ENCODE measurements at regions not wholly inside any gene's neighbourhood (a gene's known extent, or its start where the extent isn't known, plus 50 kb on each side); places are given as distances from the start of the nearest gene placed in this dataset.

DNA sequence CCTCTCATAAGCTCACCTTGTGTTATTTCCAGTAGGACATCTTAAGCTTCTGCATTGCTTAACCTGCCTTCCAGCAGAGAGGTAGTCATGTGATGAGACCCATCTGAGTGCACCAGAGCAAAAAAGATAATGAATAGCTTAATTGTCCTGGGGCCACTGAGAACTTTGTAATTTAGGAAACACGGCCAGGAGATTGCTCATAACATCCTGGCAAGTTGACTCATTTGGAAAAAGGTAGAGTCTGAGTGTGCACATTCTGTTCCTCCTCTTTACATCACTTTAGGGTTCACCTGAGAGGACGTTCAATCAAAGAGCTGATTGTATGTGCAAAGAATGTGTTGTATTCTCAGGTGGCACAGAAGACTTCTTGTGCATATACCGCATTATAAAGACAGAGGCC, 830.2 kb upstream of the SOX11 start:
- Histone ChIP-seq H3K27me3 (ENCODE audit: control insufficient read depth in 1 of 2, insufficient read depth in 2 of 2, low read length in 2 of 2) (no peaks in the 10 kb centered on the region), H3K79me2 (ENCODE audit: insufficient read depth, low read length) (no peaks in the 10 kb centered on the region), H3K4me2 (ENCODE audit: low read depth, low read length) (no peak overlapping the region), H3K4me1 (ENCODE audit: insufficient read depth, low read length) (no peaks in the 10 kb centered on the region), H2AFZ (ENCODE audit: low read length) (no peak overlapping the region), H3K27ac (ENCODE audit: extremely low read length, insufficient read depth, low read length) (no peak overlapping the region), H3K9me3 (ENCODE audit: low read length) (peaks cover 88% of the 10 kb centered on the region), H4K20me1 (ENCODE audit: insufficient read depth, low read length) (no peaks in the 10 kb centered on the region), H3K36me3 (replicated peaks in 1 of 2; ENCODE audit: control insufficient read depth in 1 of 2, insufficient read depth in 2 of 2, low read length in 2 of 2) (no peaks in the 10 kb centered on the region), H3K9ac (ENCODE audit: insufficient read depth, low read depth, low read length) (no peak overlapping the region), H3K4me3 (replicated peaks in 1 of 3; ENCODE audit: insufficient read depth in 1 of 3, low read depth in 2 of 3, low read length in 3 of 3) (no peak overlapping the region)
- DNase-seq (ENCODE audit: low spot score) = no peak
- WGBS (ENCODE audit: low lambda C conversion rate) = 21% methylated on average over 3 of the region's 3 CpGs
- intact Hi-C loops (cut with micrococcal nuclease; ENCODE audit: unreplicated experiment) (no loop called here), in situ Hi-C loops (cut with HindIII; ENCODE audit: extremely low pct_ligation_motif_present, low pct_unique_long_range_greater_than_20kb) (no loop called here)
- ATAC-seq = no peak
- no TSS peak for BruUV-seq (replicated peaks)
- POLR2A ChIA-PET = no interaction called here
- no peak for FAIRE-seq
- CTCF ChIA-PET (ENCODE audit: low intra/inter-chr PET ratio, low total read pairs) = no interaction called here
- no peak for TF ChIP-seq SCMH1 (CRISPR knock-in tag; IDR thresholded peaks at IDR 0.05; ENCODE audit: borderline replicate concordance)
- no peak for TF ChIP-seq WIZ (CRISPR knock-in tag; IDR thresholded peaks at IDR 0.05)
- no peak for TF ChIP-seq ZNF749 (CRISPR knock-in tag; IDR thresholded peaks at IDR 0.05; ENCODE audit: borderline replicate concordance)
- TF ChIP-seq ZNF549 (CRISPR knock-in tag; IDR thresholded peaks at IDR 0.05) = no peak
- TF ChIP-seq GABPA (IDR thresholded peaks at IDR 0.05; ENCODE audit: low read depth, low read length) = no peak
- no peak for TF ChIP-seq GABPA (CRISPR knock-in tag; IDR thresholded peaks at IDR 0.05; ENCODE audit: low read depth)
- TF ChIP-seq, protein P1, sequence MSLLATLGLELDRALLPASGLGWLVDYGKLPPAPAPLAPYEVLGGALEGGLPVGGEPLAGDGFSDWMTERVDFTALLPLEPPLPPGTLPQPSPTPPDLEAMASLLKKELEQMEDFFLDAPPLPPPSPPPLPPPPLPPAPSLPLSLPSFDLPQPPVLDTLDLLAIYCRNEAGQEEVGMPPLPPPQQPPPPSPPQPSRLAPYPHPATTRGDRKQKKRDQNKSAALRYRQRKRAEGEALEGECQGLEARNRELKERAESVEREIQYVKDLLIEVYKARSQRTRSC (CRISPR knock-in tag; IDR thresholded peaks at IDR 0.05; ENCODE audit: low read depth) = no peak
- no peak for TF ChIP-seq SMAD3 (CRISPR knock-in tag; IDR thresholded peaks at IDR 0.05)
- TF ChIP-seq SOX6 (IDR thresholded peaks at IDR 0.05) = no peak
- no peak for TF ChIP-seq SOX6 (CRISPR knock-in tag; IDR thresholded peaks at IDR 0.05)
- TF ChIP-seq, protein P2, sequence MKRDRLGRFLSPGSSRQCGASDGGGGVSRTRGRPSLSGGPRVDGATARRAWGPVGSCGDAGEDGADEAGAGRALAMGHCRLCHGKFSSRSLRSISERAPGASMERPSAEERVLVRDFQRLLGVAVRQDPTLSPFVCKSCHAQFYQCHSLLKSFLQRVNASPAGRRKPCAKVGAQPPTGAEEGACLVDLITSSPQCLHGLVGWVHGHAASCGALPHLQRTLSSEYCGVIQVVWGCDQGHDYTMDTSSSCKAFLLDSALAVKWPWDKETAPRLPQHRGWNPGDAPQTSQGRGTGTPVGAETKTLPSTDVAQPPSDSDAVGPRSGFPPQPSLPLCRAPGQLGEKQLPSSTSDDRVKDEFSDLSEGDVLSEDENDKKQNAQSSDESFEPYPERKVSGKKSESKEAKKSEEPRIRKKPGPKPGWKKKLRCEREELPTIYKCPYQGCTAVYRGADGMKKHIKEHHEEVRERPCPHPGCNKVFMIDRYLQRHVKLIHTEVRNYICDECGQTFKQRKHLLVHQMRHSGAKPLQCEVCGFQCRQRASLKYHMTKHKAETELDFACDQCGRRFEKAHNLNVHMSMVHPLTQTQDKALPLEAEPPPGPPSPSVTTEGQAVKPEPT (CRISPR knock-in tag; IDR thresholded peaks at IDR 0.05; ENCODE audit: low read depth) = no peak
- no peak for TF ChIP-seq SMYD3 (CRISPR knock-in tag; IDR thresholded peaks at IDR 0.05)
- TF ChIP-seq SMARCC2 (IDR thresholded peaks at IDR 0.05) = no peak
- TF ChIP-seq, protein P3, sequence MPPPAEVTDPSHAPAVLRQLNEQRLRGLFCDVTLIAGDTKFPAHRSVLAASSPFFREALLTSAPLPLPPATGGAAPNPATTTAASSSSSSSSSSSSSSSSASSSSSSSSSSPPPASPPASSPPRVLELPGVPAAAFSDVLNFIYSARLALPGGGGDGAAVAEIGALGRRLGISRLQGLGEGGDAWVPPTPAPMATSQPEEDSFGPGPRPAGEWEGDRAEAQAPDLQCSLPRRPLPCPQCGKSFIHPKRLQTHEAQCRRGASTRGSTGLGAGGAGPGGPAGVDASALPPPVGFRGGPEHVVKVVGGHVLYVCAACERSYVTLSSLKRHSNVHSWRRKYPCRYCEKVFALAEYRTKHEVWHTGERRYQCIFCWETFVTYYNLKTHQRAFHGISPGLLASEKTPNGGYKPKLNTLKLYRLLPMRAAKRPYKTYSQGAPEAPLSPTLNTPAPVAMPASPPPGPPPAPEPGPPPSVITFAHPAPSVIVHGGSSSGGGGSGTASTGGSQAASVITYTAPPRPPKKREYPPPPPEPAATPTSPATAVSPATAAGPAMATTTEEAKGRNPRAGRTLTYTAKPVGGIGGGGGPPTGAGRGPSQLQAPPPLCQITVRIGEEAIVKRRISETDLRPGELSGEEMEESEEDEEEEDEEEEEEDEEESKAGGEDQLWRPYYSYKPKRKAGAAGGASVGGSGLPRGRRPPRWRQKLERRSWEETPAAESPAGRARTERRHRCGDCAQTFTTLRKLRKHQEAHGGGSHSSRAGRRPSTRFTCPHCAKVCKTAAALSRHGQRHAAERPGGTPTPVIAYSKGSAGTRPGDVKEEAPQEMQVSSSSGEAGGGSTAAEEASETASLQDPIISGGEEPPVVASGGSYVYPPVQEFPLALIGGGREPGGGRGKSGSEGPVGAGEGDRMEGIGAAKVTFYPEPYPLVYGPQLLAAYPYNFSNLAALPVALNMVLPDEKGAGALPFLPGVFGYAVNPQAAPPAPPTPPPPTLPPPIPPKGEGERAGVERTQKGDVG (CRISPR knock-in tag; IDR thresholded peaks at IDR 0.05; ENCODE audit: borderline replicate concordance) = no peak
- TF ChIP-seq RBM39 (IDR thresholded peaks at IDR 0.05; ENCODE audit: low read depth, low read length, poor library complexity, severe bottlenecking) = no peak
- TF ChIP-seq, protein P4, sequence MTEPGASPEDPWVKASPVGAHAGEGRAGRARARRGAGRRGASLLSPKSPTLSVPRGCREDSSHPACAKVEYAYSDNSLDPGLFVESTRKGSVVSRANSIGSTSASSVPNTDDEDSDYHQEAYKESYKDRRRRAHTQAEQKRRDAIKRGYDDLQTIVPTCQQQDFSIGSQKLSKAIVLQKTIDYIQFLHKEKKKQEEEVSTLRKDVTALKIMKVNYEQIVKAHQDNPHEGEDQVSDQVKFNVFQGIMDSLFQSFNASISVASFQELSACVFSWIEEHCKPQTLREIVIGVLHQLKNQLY (CRISPR knock-in tag; IDR thresholded peaks at IDR 0.05) = no peak
- no peak for TF ChIP-seq ZNF83 (CRISPR knock-in tag; IDR thresholded peaks at IDR 0.05; ENCODE audit: borderline replicate concordance)
- no peak for TF ChIP-seq SPEN (CRISPR knock-in tag; IDR thresholded peaks at IDR 0.05; ENCODE audit: low read depth)
- no peak for TF ChIP-seq SOX13 (IDR thresholded peaks at IDR 0.05)
- no peak for TF ChIP-seq SOX13 (CRISPR knock-in tag; conservative IDR thresholded peaks at IDR 0.05 in 1 of 2, IDR thresholded peaks at IDR 0.05 in 1 of 2)
